DND-41 (cell line): ENCODE measurements at regions not wholly inside any gene's neighbourhood (a gene's known extent, or its start where the extent isn't known, plus 50 kb on each side); places are given as distances from the start of the nearest gene placed in this dataset.

Experiments
- CTCF ChIP-seq: IDR thresholded peaks from 2 replicates; pipeline ENCODE4 v1.5.1; 2012; ENCODE audit warnings: borderline replicate concordance, low read length, moderate library complexity, mild to moderate bottlenecking; ENCODE audit not compliant: poor library complexity, severe bottlenecking; ENCODE audit errors: extremely low read depth
- EZH2 ChIP-seq: IDR thresholded peaks from 3 replicates; pipeline ENCODE4 v1.6.1; 2012; ENCODE audit warnings: borderline replicate concordance, low read depth, mild to moderate bottlenecking, moderate library complexity, low read length, inconsistent platforms; ENCODE audit not compliant: severe bottlenecking

GRCh38 chr5:175021841-175022625, 297.7 kb downstream of the MSX2 start:
- TF ChIP-seq CTCF: no peak
- no peak for TF ChIP-seq EZH2
